ENCODE measurements at regions not wholly inside any gene's neighbourhood (a gene's known extent, or its start where the extent isn't known, plus 50 kb on each side); places are given as distances from the start of the nearest gene placed in this dataset.
"Not testable (repeated sequence)": the region's sequence is repeated elsewhere in the genome, so short reads cannot be mapped to it uniquely, and the experiment has no call there.

- no peak for DNase-seq
Measured at GRCh38 chr5:108581026-108581425, 166.7 kb upstream of the FER start.

GRCh38 chr5:108579236-108579635 is 168.5 kb upstream of the FER start:
- no peak for DNase-seq

GRCh38 chr5:108578791-108579190 is 168.9 kb upstream of the FER start:
- no peak for DNase-seq

GRCh38 chr5:108567429-108567828 is 180.3 kb upstream of the FER start:
- DNase-seq, result no peak

GRCh38 chr5:108564441-108564840 is 182.5 kb upstream of the FBXL17 start:
- DNase-seq, result no peak

GRCh38 chr5:108562205-108562454 is 180.2 kb upstream of the FBXL17 start:
- no peak for DNase-seq

GRCh38 chr5:108561416-108562204 is 179.7 kb upstream of the FBXL17 start:
- DNase-seq, result no peak

GRCh38 chr5:108560581-108560980 is 178.7 kb upstream of the FBXL17 start:
- DNase-seq, result no peak

GRCh38 chr5:108560166-108560565 is 178.3 kb upstream of the FBXL17 start:
- no peak for DNase-seq

GRCh38 chr5:108558840-108559239 is 176.9 kb upstream of the FBXL17 start:
- not testable (repeated sequence) for DNase-seq

- DNase-seq, result not testable (repeated sequence)
Measured at GRCh38 chr5:108558142-108558541, 176.2 kb upstream of the FBXL17 start.

GRCh38 chr5:108557686-108558085 is 175.8 kb upstream of the FBXL17 start:
- DNase-seq, result no peak

GRCh38 chr5:108556441-108557145 is 174.7 kb upstream of the FBXL17 start:
- no peak for DNase-seq

GRCh38 chr5:108548684-108549596 is 167.0 kb upstream of the FBXL17 start:
- DNase-seq, result no peak

- DNase-seq, result no peak
Measured at GRCh38 chr5:108546939-108547338, 165.0 kb upstream of the FBXL17 start.

- no peak for DNase-seq
Measured at GRCh38 chr5:108545301-108545700, 163.4 kb upstream of the FBXL17 start.

GRCh38 chr5:108543486-108543885 is 161.6 kb upstream of the FBXL17 start:
- DNase-seq, result no peak

GRCh38 chr5:108541836-108542235 is 159.9 kb upstream of the FBXL17 start:
- no peak for DNase-seq

- no peak for DNase-seq
Measured at GRCh38 chr5:108536321-108536720, 154.4 kb upstream of the FBXL17 start.

- DNase-seq, result not testable (repeated sequence)
Measured at GRCh38 chr5:108532129-108532445, 150.2 kb upstream of the FBXL17 start.

GRCh38 chr5:108531367-108532128 is 149.7 kb upstream of the FBXL17 start:
- DNase-seq, result no peak

GRCh38 chr5:108530706-108531105 is 148.8 kb upstream of the FBXL17 start:
- DNase-seq, result no peak

GRCh38 chr5:108529381-108529780 is 147.5 kb upstream of the FBXL17 start:
- no peak for DNase-seq
